ENCODE measurements at regions not wholly inside any gene's neighbourhood (a gene's known extent, or its start where the extent isn't known, plus 50 kb on each side); places are given as distances from the start of the nearest gene placed in this dataset.
"Not testable (repeated sequence)": the region's sequence is repeated elsewhere in the genome, so short reads cannot be mapped to it uniquely, and the experiment has no call there.

DNA sequence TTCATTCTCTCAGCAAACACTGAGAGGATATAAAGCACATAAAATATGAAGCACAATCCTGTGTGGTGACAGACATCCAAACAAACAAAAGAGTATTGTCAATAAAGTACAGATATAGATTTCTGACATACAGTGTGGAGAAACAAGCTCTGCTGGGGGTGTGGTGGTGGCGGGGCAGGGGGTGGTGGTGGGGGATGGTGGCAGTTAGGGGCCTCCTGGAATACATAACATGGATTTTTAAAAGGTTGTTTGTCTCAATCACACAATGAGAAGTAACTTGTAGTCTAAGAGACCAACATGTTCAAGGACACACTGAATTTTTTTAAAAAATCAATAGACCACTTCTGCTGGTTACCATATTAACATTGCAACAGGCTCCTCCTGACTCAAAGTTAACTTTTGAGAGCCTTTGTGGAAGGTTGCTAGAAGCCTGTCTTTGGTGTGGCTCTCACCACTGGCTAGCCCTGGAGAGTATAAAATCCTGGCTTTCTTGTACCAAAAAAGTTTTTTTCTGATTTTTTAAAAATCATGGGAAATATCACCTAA is 1197.4 kb downstream of the SUCLG1 start:
- Histone ChIP-seq H2AFZ (ENCODE audit: low read length, unreplicated experiment) (no peak overlapping the region), H3K36me3 (ENCODE audit: insufficient read depth, low read length) (no peaks in the 10 kb centered on the region), H3K27me3 (ENCODE audit: insufficient read depth, low read length) (no peaks in the 10 kb centered on the region), H3K4me3 (ENCODE audit: low read depth, low read length) (no peak overlapping the region), H3K27ac (ENCODE audit: low read depth, low read length) (no peak overlapping the region), H3K4me1 (ENCODE audit: control insufficient read depth, insufficient read depth, low read length, unreplicated experiment) (no peaks in the 10 kb centered on the region), H3K79me2 (ENCODE audit: control insufficient read depth, insufficient read depth, low read length, unreplicated experiment) (no peaks in the 10 kb centered on the region)

DNA sequence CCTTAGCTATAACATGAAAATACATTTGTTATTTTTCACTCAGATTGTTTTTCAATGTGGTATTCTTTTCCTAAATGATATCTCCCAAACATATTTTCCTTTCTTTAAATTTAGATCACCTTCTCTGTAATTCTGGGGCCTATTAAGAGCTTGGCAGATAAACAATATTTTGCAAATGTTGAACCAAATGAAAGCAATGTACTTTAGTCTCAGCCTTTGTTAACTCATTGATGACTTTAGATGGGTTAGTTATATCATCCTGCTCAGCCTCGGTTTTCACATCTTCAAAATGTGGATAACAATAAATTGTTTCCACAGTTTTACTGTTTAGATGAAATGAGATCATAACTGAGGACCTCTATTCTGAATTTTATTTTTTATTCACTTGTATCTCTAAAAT is 1205.2 kb downstream of the SUCLG1 start:
- Histone ChIP-seq H3K4me1 (ENCODE audit: control insufficient read depth, insufficient read depth, low read length, unreplicated experiment) (no peaks in the 10 kb centered on the region), H3K36me3 (ENCODE audit: insufficient read depth, low read length) (no peaks in the 10 kb centered on the region), H3K4me3 (ENCODE audit: low read depth, low read length) (no peak overlapping the region), H3K27me3 (ENCODE audit: insufficient read depth, low read length) (no peaks in the 10 kb centered on the region), H3K79me2 (ENCODE audit: control insufficient read depth, insufficient read depth, low read length, unreplicated experiment) (no peaks in the 10 kb centered on the region), H3K27ac (ENCODE audit: low read depth, low read length) (no peak overlapping the region), H2AFZ (ENCODE audit: low read length, unreplicated experiment) (no peak overlapping the region)

DNA sequence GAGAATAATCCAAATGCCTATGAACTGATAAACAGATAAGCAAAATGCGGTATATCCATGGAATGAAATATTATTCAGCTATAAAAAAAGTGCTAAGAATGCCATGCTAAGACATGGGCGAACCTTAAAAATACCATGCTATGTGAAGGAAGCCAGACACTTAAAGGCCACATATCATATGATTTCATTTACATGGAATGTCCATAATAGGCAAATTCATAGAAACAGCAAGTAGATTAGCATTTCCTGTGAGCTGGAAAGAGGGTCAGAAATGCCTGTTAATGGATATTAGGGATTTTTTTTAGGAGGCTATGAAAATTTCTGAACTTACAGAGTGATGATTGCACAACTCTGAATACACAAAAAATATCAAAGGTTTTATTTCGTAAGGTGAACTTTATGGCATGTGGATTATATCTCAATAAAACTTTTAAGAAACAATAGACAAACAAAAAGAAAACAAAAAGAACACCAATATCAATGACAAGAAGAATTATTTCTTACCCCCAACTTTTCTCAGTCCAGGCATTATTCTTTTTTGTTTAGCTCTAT is 1207.7 kb downstream of the SUCLG1 start:
- Histone ChIP-seq H3K36me3 (ENCODE audit: insufficient read depth, low read length) (no peaks in the 10 kb centered on the region), H3K4me3 (ENCODE audit: low read depth, low read length) (no peak overlapping the region), H3K79me2 (ENCODE audit: control insufficient read depth, insufficient read depth, low read length, unreplicated experiment) (no peaks in the 10 kb centered on the region), H3K4me1 (ENCODE audit: control insufficient read depth, insufficient read depth, low read length, unreplicated experiment) (no peaks in the 10 kb centered on the region), H3K27me3 (ENCODE audit: insufficient read depth, low read length) (no peaks in the 10 kb centered on the region), H2AFZ (ENCODE audit: low read length, unreplicated experiment) (no peak overlapping the region), H3K27ac (ENCODE audit: low read depth, low read length) (no peak overlapping the region)

DNA sequence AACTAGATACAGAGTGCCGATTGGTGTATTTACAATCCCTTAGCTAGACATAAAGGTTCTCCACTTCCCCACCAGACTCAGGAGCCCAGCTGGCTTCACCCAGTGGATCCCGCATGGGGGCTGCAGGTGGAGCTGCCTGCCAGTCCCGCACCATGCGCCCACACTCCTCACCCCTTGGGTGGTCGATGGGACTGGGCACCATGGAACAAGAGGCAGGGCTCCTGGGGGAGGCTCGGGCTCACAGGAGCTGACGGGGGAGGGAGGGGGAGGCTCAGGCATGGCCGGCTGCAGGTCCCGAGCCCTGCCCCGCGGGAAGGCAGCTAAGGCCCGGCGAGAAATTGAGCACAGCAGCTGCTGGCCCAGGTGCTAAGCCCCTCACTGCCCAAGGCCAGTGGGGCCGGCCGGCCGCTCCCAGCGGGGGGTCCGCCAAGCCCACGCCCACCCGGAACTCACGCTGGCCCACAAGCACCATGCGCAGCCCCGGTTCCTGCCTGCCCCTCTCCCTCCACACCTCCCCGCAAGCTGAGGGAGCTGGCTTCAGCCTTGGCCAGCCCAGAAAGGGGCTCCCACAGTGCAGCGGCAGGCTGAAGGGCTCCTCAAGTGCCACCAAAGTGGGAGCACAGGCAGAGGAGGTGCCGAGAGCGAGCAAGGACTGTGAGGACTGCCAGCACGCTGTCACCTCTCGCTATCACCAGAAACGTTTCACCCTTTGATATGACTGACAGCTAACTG is 1213.1 kb downstream of the SUCLG1 start:
- not testable (repeated sequence) for H3K4me3 ChIP-seq (ENCODE audit: low read depth, low read length); H3K36me3 ChIP-seq (ENCODE audit: insufficient read depth, low read length); H3K27ac ChIP-seq (ENCODE audit: low read depth, low read length); H3K27me3 ChIP-seq (ENCODE audit: insufficient read depth, low read length); H3K79me2 ChIP-seq (ENCODE audit: control insufficient read depth, insufficient read depth, low read length, unreplicated experiment); H2AFZ ChIP-seq (ENCODE audit: low read length, unreplicated experiment); H3K4me1 ChIP-seq (ENCODE audit: control insufficient read depth, insufficient read depth, low read length, unreplicated experiment)

DNA sequence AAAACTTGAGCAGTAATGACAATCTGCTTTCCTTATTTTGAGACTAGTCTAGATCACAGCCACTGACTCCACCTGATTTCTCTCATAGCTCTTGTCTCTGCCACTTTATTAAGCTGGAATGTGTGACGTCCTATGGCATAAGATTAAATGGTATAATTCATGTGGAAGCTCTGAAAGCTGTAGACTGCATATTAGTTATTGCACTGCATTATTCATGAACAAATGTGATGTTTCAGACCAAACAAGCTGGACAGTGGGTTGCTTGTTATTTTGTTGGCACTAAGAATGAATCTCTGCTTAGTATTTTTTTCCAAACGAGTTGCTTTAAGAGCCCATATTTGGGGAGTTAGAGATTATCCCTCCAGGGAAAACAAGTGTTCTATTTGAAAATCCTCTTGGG is 1218.5 kb downstream of the SUCLG1 start:
- Histone ChIP-seq H3K36me3 (ENCODE audit: insufficient read depth, low read length) (no peaks in the 10 kb centered on the region), H3K27me3 (ENCODE audit: insufficient read depth, low read length) (no peaks in the 10 kb centered on the region), H3K27ac (ENCODE audit: low read depth, low read length) (no peak overlapping the region), H3K4me1 (ENCODE audit: control insufficient read depth, insufficient read depth, low read length, unreplicated experiment) (no peaks in the 10 kb centered on the region), H3K4me3 (ENCODE audit: low read depth, low read length) (no peak overlapping the region), H2AFZ (ENCODE audit: low read length, unreplicated experiment) (no peak overlapping the region), H3K79me2 (ENCODE audit: control insufficient read depth, insufficient read depth, low read length, unreplicated experiment) (no peaks in the 10 kb centered on the region)

DNA sequence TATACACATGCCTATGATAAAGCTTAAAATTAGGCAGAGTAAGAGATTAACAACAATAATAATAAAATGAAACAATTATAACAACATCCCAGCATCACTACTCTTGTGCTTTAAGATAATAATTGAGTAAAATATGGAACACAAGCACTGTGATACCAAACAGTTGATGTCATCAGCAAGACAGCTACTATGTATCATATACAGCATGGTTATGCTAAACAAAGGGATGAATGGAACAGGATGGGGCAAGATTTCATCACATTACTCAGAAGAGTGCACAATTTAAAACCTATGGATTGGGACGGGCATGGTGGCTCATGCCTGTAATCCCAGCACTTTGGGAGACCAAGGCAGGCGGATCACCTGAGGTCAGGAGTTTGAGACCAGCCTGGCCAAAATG is 1221.0 kb downstream of the SUCLG1 start:
- H2AFZ ChIP-seq (ENCODE audit: low read length, unreplicated experiment): no peak overlapping the region
- H3K79me2 ChIP-seq (ENCODE audit: control insufficient read depth, insufficient read depth, low read length, unreplicated experiment): no peaks in the 10 kb centered on the region
- no peaks in the 10 kb centered on the region for H3K4me1 ChIP-seq (ENCODE audit: control insufficient read depth, insufficient read depth, low read length, unreplicated experiment)
- no peak overlapping the region for H3K27ac ChIP-seq (ENCODE audit: low read depth, low read length)
- H3K27me3 ChIP-seq (ENCODE audit: insufficient read depth, low read length): no peaks in the 10 kb centered on the region
- H3K36me3 ChIP-seq (ENCODE audit: insufficient read depth, low read length): no peaks in the 10 kb centered on the region
- no peak overlapping the region for H3K4me3 ChIP-seq (ENCODE audit: low read depth, low read length)

DNA sequence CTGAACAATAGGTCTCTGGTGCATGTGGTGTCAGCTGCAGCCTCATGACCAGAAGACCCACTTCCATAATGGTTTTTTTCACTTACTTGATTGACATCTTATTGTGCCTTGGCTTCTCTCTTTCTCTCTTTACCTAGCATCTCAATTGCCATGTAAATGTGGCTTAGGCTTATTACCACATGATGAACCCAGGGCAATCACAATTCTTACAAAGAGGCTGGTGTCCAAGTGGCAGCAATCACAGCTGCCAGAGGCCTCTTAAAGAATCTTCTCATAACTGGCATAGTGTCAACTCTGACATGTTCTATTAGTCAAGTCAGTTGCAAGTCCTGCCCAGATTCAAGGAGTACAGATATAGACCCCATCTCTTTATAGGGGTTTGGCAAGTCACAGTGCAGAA is 1224.8 kb downstream of the SUCLG1 start:
- no peak overlapping the region for H2AFZ ChIP-seq (ENCODE audit: low read length, unreplicated experiment)
- H3K27me3 ChIP-seq (ENCODE audit: insufficient read depth, low read length): no peaks in the 10 kb centered on the region
- H3K79me2 ChIP-seq (ENCODE audit: control insufficient read depth, insufficient read depth, low read length, unreplicated experiment): no peaks in the 10 kb centered on the region
- no peak overlapping the region for H3K27ac ChIP-seq (ENCODE audit: low read depth, low read length)
- H3K36me3 ChIP-seq (ENCODE audit: insufficient read depth, low read length): no peaks in the 10 kb centered on the region
- no peaks in the 10 kb centered on the region for H3K4me1 ChIP-seq (ENCODE audit: control insufficient read depth, insufficient read depth, low read length, unreplicated experiment)
- H3K4me3 ChIP-seq (ENCODE audit: low read depth, low read length): no peak overlapping the region

DNA sequence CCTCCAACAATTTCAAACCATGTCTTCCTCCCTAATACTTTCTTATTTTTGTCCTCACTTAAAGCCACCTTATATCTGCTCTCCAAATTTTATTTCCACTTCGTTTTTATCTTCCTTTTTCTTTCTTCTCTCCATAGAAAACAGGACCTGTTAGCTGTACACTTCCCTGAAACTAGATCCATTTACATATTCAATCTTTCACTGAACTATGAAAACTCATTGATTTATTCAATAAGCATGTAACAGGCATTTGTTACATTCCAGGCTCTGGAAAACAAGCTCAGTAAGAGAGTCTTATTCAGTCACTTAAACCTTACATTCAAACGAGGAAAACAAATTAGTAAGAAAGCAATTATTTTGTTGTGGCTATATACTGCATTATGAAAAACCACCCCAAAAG is 1225.3 kb downstream of the SUCLG1 start:
- Histone ChIP-seq H3K79me2 (ENCODE audit: control insufficient read depth, insufficient read depth, low read length, unreplicated experiment) (no peaks in the 10 kb centered on the region), H2AFZ (ENCODE audit: low read length, unreplicated experiment) (no peak overlapping the region), H3K27me3 (ENCODE audit: insufficient read depth, low read length) (no peaks in the 10 kb centered on the region), H3K27ac (ENCODE audit: low read depth, low read length) (no peak overlapping the region), H3K4me1 (ENCODE audit: control insufficient read depth, insufficient read depth, low read length, unreplicated experiment) (no peaks in the 10 kb centered on the region), H3K4me3 (ENCODE audit: low read depth, low read length) (no peak overlapping the region), H3K36me3 (ENCODE audit: insufficient read depth, low read length) (no peaks in the 10 kb centered on the region)

DNA sequence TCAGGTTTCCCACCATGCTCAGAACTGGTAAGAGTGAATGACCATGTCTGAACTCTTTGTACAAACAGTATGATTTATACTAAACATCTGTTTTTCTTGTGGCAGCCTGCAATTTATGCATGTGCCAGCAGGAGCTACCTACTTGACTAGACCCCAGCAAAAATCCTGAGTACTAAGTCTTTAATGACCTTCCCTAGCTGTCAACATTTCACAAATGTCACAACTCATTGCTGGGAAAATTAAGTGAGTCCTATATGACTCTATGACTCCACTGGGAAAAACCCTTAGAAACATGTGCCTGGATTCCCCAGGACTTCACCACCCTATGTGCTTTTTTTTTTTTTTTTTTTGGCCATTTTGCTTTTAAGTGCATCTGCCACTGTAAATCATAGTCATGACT is 1225.8 kb downstream of the SUCLG1 start:
- Histone ChIP-seq H3K36me3 (ENCODE audit: insufficient read depth, low read length) (no peaks in the 10 kb centered on the region), H2AFZ (ENCODE audit: low read length, unreplicated experiment) (no peak overlapping the region), H3K27ac (ENCODE audit: low read depth, low read length) (no peak overlapping the region), H3K4me1 (ENCODE audit: control insufficient read depth, insufficient read depth, low read length, unreplicated experiment) (no peaks in the 10 kb centered on the region), H3K27me3 (ENCODE audit: insufficient read depth, low read length) (no peaks in the 10 kb centered on the region), H3K79me2 (ENCODE audit: control insufficient read depth, insufficient read depth, low read length, unreplicated experiment) (no peaks in the 10 kb centered on the region), H3K4me3 (ENCODE audit: low read depth, low read length) (no peak overlapping the region)

DNA sequence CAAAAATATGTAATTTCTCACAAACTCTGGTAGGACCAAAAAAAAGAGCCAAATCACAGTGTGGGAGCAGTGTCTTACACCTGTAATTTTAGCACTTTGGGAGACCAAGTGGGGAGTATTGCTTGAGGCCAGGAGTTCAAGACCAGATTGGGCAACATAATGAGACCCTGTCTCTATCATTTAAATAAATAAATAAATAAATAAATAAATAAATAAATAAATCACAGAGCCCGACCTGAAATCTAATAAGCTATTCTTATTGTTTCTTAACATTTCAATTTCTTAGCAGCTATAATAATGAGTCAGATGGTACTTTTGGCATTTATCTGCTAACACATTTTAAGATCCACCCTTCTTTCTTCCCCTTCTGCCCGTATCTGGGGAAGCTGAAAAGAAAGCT is 1229.6 kb downstream of the SUCLG1 start:
- Histone ChIP-seq H3K79me2 (ENCODE audit: control insufficient read depth, insufficient read depth, low read length, unreplicated experiment) (no peaks in the 10 kb centered on the region), H2AFZ (ENCODE audit: low read length, unreplicated experiment) (no peak overlapping the region), H3K36me3 (ENCODE audit: insufficient read depth, low read length) (no peaks in the 10 kb centered on the region), H3K27me3 (ENCODE audit: insufficient read depth, low read length) (no peaks in the 10 kb centered on the region), H3K27ac (ENCODE audit: low read depth, low read length) (no peak overlapping the region), H3K4me3 (ENCODE audit: low read depth, low read length) (no peak overlapping the region), H3K4me1 (ENCODE audit: control insufficient read depth, insufficient read depth, low read length, unreplicated experiment) (no peaks in the 10 kb centered on the region)

DNA sequence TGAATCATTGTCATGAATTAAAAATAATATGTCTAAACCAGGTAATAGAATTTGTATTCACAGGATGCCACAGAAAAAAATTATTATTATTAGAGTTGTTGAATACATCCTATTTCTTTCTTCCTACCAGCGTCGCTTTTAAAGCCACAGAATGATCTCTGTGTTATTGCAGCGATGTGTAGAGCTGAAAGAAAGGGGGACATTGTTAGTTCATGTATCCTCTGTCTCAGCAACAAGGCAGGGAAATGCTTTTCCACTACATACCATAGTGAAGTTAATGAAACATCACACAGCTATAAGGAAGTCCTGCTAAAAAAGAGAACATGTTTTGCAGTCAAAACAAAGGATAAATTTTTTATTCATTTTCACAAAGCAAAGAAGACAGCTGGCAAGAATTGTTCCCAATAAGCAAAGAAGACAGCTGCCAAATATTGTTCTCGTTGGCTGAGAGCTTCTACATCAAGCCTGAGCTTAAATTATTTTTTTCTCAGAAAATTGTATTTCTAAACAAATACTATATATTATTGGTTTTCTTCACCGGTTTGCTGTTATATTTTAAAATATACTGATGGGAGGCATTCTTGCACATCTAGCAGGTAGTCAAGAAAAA is 1234.4 kb downstream of the SUCLG1 start:
- Histone ChIP-seq H3K79me2 (ENCODE audit: control insufficient read depth, insufficient read depth, low read length, unreplicated experiment) (no peaks in the 10 kb centered on the region), H3K27me3 (ENCODE audit: insufficient read depth, low read length) (no peaks in the 10 kb centered on the region), H3K27ac (ENCODE audit: low read depth, low read length) (no peak overlapping the region), H3K36me3 (ENCODE audit: insufficient read depth, low read length) (no peaks in the 10 kb centered on the region), H3K4me1 (ENCODE audit: control insufficient read depth, insufficient read depth, low read length, unreplicated experiment) (no peaks in the 10 kb centered on the region), H2AFZ (ENCODE audit: low read length, unreplicated experiment) (no peak overlapping the region), H3K4me3 (ENCODE audit: low read depth, low read length) (no peak overlapping the region)
